GM23338 (cell line): ENCODE measurements at regions not wholly inside any gene's neighbourhood (a gene's known extent, or its start where the extent isn't known, plus 50 kb on each side); places are given as distances from the start of the nearest gene placed in this dataset.

Source experiments
- ATAC-seq: fragments of 200-7000 bp; cut with Tn5 transposase; 3 replicates; pipeline ENCODE4 v1.9.1; 2020
- DNase-seq: peaks from one replicate; pipeline ENCODE4 v3.0.0-alpha.2; 2015; ENCODE audit warnings: low spot score
- H2AFZ ChIP-seq: fragments of 200-600 bp; sonication (generic); 2 replicates; pipeline ENCODE4 v1.8.0; 2016; ENCODE audit warnings: antibody characterized with exemption, mild to moderate bottlenecking, moderate library complexity
- H3F3A ChIP-seq: fragments of 200-600 bp; sonication (generic); replicated peaks from 2 replicates; pipeline ENCODE4 v1.8.0; 2017; ENCODE audit warnings: antibody characterized with exemption, mixed run types, low read depth
- H3K27ac ChIP-seq: fragments of 200-600 bp; sonication (generic); 2 replicates; pipeline ENCODE4 v1.6.1; 2016; ENCODE audit warnings: low read depth
- H3K27me3 ChIP-seq: fragments of 200-600 bp; sonication (generic); 2 replicates; pipeline ENCODE4 v1.8.0; 2016; ENCODE audit warnings: mild to moderate bottlenecking, mixed run types, moderate library complexity; ENCODE audit not compliant: insufficient read depth
- H3K36me3 ChIP-seq: fragments of 200-600 bp; sonication (generic); 2 replicates; pipeline ENCODE4 v1.8.0; 2016; ENCODE audit warnings: mild to moderate bottlenecking; ENCODE audit not compliant: insufficient read depth
- H3K4me1 ChIP-seq: fragments of 200-600 bp; sonication (generic); 2 replicates; pipeline ENCODE4 v1.8.0; 2016; ENCODE audit warnings: mild to moderate bottlenecking, moderate library complexity; ENCODE audit not compliant: insufficient read depth
- H3K4me2 ChIP-seq: fragments of 200-600 bp; sonication (generic); 2 replicates; pipeline ENCODE4 v1.7.1; 2017; ENCODE audit warnings: mixed run types
- H3K4me3 ChIP-seq: fragments of 200-600 bp; sonication (generic); 2 replicates; pipeline ENCODE4 v1.6.1; 2016; ENCODE audit warnings: mixed run types
- H3K79me2 ChIP-seq: fragments of 200-600 bp; sonication (generic); replicated peaks from 2 replicates; pipeline ENCODE4 v1.8.0; 2017; ENCODE audit warnings: mild to moderate bottlenecking; ENCODE audit not compliant: insufficient read depth
- H3K9me2 ChIP-seq: fragments of 200-600 bp; sonication (generic); 2 replicates; pipeline ENCODE4 v1.8.0; 2017; ENCODE audit not compliant: insufficient read depth
- H4K20me1 ChIP-seq: fragments of 200-600 bp; sonication (generic); replicated peaks from 2 replicates; pipeline ENCODE4 v1.8.0; 2017; ENCODE audit warnings: mild to moderate bottlenecking; ENCODE audit not compliant: insufficient read depth
- H3K27ac Mint-ChIP-seq: 2 replicates; pipeline ENCODE4 v1.8.0; 2020; ENCODE audit warnings: inconsistent platforms, mild to moderate bottlenecking, moderate library complexity, mixed read lengths
- H3K27me3 Mint-ChIP-seq: 3 replicates; pipeline ENCODE4 v1.8.0; 2022; ENCODE audit warnings: low read depth, mild to moderate bottlenecking, moderate library complexity, mixed read lengths, inconsistent platforms; ENCODE audit not compliant: insufficient read depth, poor library complexity
- H3K36me3 Mint-ChIP-seq: 3 replicates; pipeline ENCODE4 v1.8.0; 2021; ENCODE audit warnings: low read depth, mild to moderate bottlenecking, inconsistent platforms, moderate library complexity, mixed read lengths
- H3K4me1 Mint-ChIP-seq: 3 replicates; pipeline ENCODE4 v1.8.0; 2020; ENCODE audit warnings: mild to moderate bottlenecking, inconsistent platforms, mixed read lengths
- H3K4me3 Mint-ChIP-seq: 3 replicates; pipeline ENCODE4 v1.8.0; 2021; ENCODE audit warnings: moderate library complexity, mild to moderate bottlenecking, inconsistent platforms, mixed read lengths
- H3K9me3 Mint-ChIP-seq: 3 replicates; pipeline ENCODE4 v1.8.0; 2020; ENCODE audit warnings: moderate library complexity, mild to moderate bottlenecking, inconsistent platforms, mixed read lengths
- CREB1 ChIP-seq: fragments of 250-450 bp; sonication (Bioruptor Pico); IDR thresholded peaks from 2 replicates; pipeline ENCODE4 v1.5.0; 2020; ENCODE audit warnings: low read depth, mild to moderate bottlenecking, moderate library complexity
- CTCF ChIP-seq, 2 experiments: fragments of 200-600 bp in 1 of 2; sonication (generic) in 1 of 2; conservative IDR thresholded peaks; 2 replicates each; pipeline versions ENCODE4 v1.5.1 to v1.6.1; 2016 to 2017; ENCODE audit warnings: antibody characterized with exemption in 2 of 2, low read depth in 2 of 2, mild to moderate bottlenecking in 2 of 2, moderate library complexity in 1 of 2
- EZH2 ChIP-seq: fragments of 200-600 bp; sonication (generic); IDR thresholded peaks from one replicate; pipeline ENCODE4 v1.8.0; 2017; ENCODE audit warnings: antibody characterized with exemption, mild to moderate bottlenecking, low read depth; ENCODE audit not compliant: unreplicated experiment
- EZH2phosphoT487 ChIP-seq: fragments of 200-600 bp; sonication (generic); IDR thresholded peaks from one replicate; pipeline ENCODE4 v1.8.1; 2018; ENCODE audit warnings: antibody characterized with exemption; ENCODE audit not compliant: unreplicated experiment
- NANOG ChIP-seq: IDR thresholded peaks from 2 replicates; pipeline ENCODE4 v1.6.1; 2016; ENCODE audit warnings: antibody characterized with exemption, borderline replicate concordance
- STAT1 ChIP-seq: IDR thresholded peaks from one replicate; pipeline ENCODE4 v1.6.1; 2016; ENCODE audit warnings: antibody characterized with exemption; ENCODE audit not compliant: unreplicated experiment
- ZNF331 ChIP-seq: fragments of 250-450 bp; sonication (Bioruptor Pico); IDR thresholded peaks from 2 replicates; pipeline ENCODE4 v1.5.0; 2020; ENCODE audit warnings: low read depth, mild to moderate bottlenecking, moderate library complexity
- ZNF462 ChIP-seq: fragments of 250-450 bp; sonication (Bioruptor Pico); IDR thresholded peaks from 2 replicates; pipeline ENCODE4 v1.5.0; 2020; ENCODE audit warnings: mild to moderate bottlenecking, moderate library complexity

DNA sequence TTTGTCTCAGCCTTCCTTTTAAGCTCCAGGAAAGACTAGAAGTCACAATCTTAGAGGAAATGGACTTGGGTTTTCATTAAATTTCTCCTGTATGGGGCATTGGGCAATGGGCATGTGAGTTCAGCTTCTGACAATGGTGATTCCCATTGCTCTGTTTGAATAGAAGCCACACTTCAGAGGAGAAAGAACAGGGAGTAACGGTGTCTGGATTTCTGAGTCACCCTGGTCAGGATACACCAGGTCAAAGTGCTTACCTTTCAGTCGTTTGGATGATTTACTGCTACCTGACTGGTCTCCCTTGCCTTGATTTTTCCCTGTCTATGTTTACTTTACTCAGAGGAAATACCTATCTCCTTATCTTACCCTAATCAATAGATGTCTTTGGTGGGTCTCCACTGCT is 111.7 kb upstream of the VEPH1 start (continued):
- TF ChIP-seq ZNF462 (CRISPR knock-in tag), result no peak
- TF ChIP-seq STAT1, result no peak
- no peak for TF ChIP-seq EZH2phosphoT487
- no peak for TF ChIP-seq EZH2
- no peak for TF ChIP-seq CTCF (conservative IDR thresholded peaks at IDR 0.05; ENCODE audit: low read depth in 2 of 2)

- Mint-ChIP-seq H3K27ac (no peak overlapping the region), H3K4me3 (no peak overlapping the region), H3K4me1 (peaks cover 2% of the 10 kb centered on the region; the same call in 2 of the 3 replicates), H3K9me3 (no peaks in the 10 kb centered on the region), H3K27me3 (no peaks in the 10 kb centered on the region), H3K36me3 (no peaks in the 10 kb centered on the region)
- no peak overlapping the region for H3K27ac ChIP-seq
- no peak for DNase-seq
- ATAC-seq, result no peak
- H3K79me2 ChIP-seq, result no peaks in the 10 kb centered on the region
- no peak overlapping the region for H2AFZ ChIP-seq
- no peak overlapping the region for H3K4me2 ChIP-seq
- no peaks in the 10 kb centered on the region for H3K36me3 ChIP-seq
- peaks cover 6% of the 10 kb centered on the region; the same call in 1 of the 2 replicates for H3K9me2 ChIP-seq
- no peak overlapping the region for H3K4me3 ChIP-seq
- H3F3A ChIP-seq, result no peaks in the 10 kb centered on the region
- H4K20me1 ChIP-seq, result no peaks in the 10 kb centered on the region
- H3K27me3 ChIP-seq, result no peaks in the 10 kb centered on the region
- H3K4me1 ChIP-seq, result no peaks in the 10 kb centered on the region
- TF ChIP-seq STAT1 (no peak), CREB1 (CRISPR knock-in tag) (no peak), NANOG (no peak), ZNF331 (CRISPR knock-in tag) (no peak), ZNF462 (CRISPR knock-in tag) (no peak)
Observed at GRCh38 chr3:157611536-157612076, 108.4 kb upstream of the VEPH1 start.
